ENCODE measurements at regions not wholly inside any gene's neighbourhood (a gene's known extent, or its start where the extent isn't known, plus 50 kb on each side); places are given as distances from the start of the nearest gene placed in this dataset.

- no peak overlapping the region for H3K27ac ChIP-seq (ENCODE audit: low read length)
- no TSS peak for BruUV-seq (replicated peaks)
- CTCF ChIA-PET = no interaction called here
- POLR2A ChIA-PET = no interaction called here
- in situ Hi-C loops (cut with HindIII; ENCODE audit: low pct_unique_long_range_greater_than_20kb, low sequenced_read_pairs) (no loop called here), intact Hi-C loops (cut with micrococcal nuclease; ENCODE audit: unreplicated experiment) (no loop called here)
- no peak for ATAC-seq
- DNase-seq (ENCODE audit: low read depth, low spot score) = no peak
- no peaks in the 10 kb centered on the region for H3K27me3 ChIP-seq (ENCODE audit: control insufficient read depth, insufficient read depth, low read length)
- no peaks in the 10 kb centered on the region for H3K9me3 ChIP-seq (ENCODE audit: control insufficient read depth, insufficient read depth, low read depth, low read length)
- no peak overlapping the region for H3K4me3 ChIP-seq (ENCODE audit: low read depth in 2 of 2, low read length in 2 of 2)
- H3K36me3 ChIP-seq (ENCODE audit: control insufficient read depth, insufficient read depth, low read length) = no peaks in the 10 kb centered on the region
- TF ChIP-seq TCF7L2 (IDR thresholded peaks at IDR 0.05; ENCODE audit: low read depth, low read length) (no peak), SIN3A (IDR thresholded peaks at IDR 0.05; ENCODE audit: borderline replicate concordance, insufficient read depth, low read depth, low read length) (no peak), REST (IDR thresholded peaks at IDR 0.05; ENCODE audit: insufficient read depth in 1 of 2, low read depth in 2 of 2, low read length in 1 of 2) (no peak), POLR2AphosphoS5 (IDR thresholded peaks at IDR 0.05; ENCODE audit: low read depth, low read length) (no peak), CTCF (IDR thresholded peaks at IDR 0.05) (no peak)
- no peaks in the 10 kb centered on the region for H3K4me1 ChIP-seq (ENCODE audit: control insufficient read depth, insufficient read depth, low read length)
These were observed 201.4 kb upstream of the IGF1 start for GRCh38 chr12:102681747-102682146.

DNA sequence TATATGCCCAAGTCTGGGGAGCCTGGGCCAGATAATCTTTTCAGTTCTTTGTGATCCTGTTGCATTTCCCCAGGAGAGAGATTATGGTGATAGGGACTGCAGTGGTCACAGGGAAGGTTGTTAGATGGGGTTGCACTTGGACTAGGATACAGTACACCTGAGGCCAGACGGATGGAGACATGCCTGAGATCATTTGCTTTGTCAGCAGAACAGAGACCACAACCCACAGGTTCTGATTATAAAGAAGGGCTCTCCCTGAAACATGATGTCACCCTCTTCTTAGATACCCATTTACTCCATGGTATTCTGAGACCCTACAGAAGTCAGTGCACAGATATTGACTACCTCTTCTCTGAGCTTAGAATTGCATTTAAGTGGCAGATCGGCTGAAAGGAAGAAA lies 200.9 kb upstream of the IGF1 start:
- Histone ChIP-seq H3K4me3 (ENCODE audit: low read depth in 2 of 2, low read length in 2 of 2) (no peak overlapping the region), H3K4me1 (ENCODE audit: control insufficient read depth, insufficient read depth, low read length) (no peaks in the 10 kb centered on the region), H3K9me3 (ENCODE audit: control insufficient read depth, insufficient read depth, low read depth, low read length) (no peaks in the 10 kb centered on the region), H3K36me3 (ENCODE audit: control insufficient read depth, insufficient read depth, low read length) (no peaks in the 10 kb centered on the region), H3K27ac (ENCODE audit: low read length) (no peak overlapping the region), H3K27me3 (ENCODE audit: control insufficient read depth, insufficient read depth, low read length) (no peaks in the 10 kb centered on the region)
- no TSS peak for BruUV-seq (replicated peaks)
- ChIA-PET CTCF (no interaction called here), POLR2A (no interaction called here)
- DNase-seq (ENCODE audit: low read depth, low spot score) = no peak
- in situ Hi-C loops (cut with HindIII; ENCODE audit: low pct_unique_long_range_greater_than_20kb, low sequenced_read_pairs) (no loop called here), intact Hi-C loops (cut with micrococcal nuclease; ENCODE audit: unreplicated experiment) (no loop called here)
- no peak for ATAC-seq
- no peak for TF ChIP-seq TCF7L2 (IDR thresholded peaks at IDR 0.05; ENCODE audit: low read depth, low read length)
- TF ChIP-seq REST (IDR thresholded peaks at IDR 0.05; ENCODE audit: insufficient read depth in 1 of 2, low read depth in 2 of 2, low read length in 1 of 2) = no peak
- TF ChIP-seq POLR2AphosphoS5 (IDR thresholded peaks at IDR 0.05; ENCODE audit: low read depth, low read length) = no peak
- TF ChIP-seq SIN3A (IDR thresholded peaks at IDR 0.05; ENCODE audit: borderline replicate concordance, insufficient read depth, low read depth, low read length) = no peak
- no peak for TF ChIP-seq CTCF (IDR thresholded peaks at IDR 0.05)
